H1 (cell line): ENCODE measurements at regions not wholly inside any gene's neighbourhood (a gene's known extent, or its start where the extent isn't known, plus 50 kb on each side); places are given as distances from the start of the nearest gene placed in this dataset.

Source experiments
- ATF3 ChIP-seq: IDR thresholded peaks from 2 replicates; pipeline ENCODE4 v1.6.1; 2011; ENCODE audit warnings: low read depth, mild to moderate bottlenecking, low read length; ENCODE audit not compliant: insufficient read depth
- BRCA1 ChIP-seq: IDR thresholded peaks from 2 replicates; pipeline ENCODE4 v1.6.1; 2012; ENCODE audit warnings: low read depth, low read length, improper control_type of control experiment
- CTCF ChIP-seq, 3 experiments: IDR thresholded peaks; 1 replicate in 2 of 3; 2 replicates in 1 of 3; pipeline versions ENCODE4 v1.5.1 to v1.6.1; 2011; ENCODE audit warnings: low read length in 3 of 3, mild to moderate bottlenecking in 3 of 3, inconsistent platforms in 2 of 3, low read depth in 1 of 3, moderate library complexity in 1 of 3; ENCODE audit not compliant: insufficient read depth in 1 of 3; ENCODE audit errors: control extremely low read depth in 1 of 3
- KDM1A ChIP-seq: fragments of 200-600, 300-600 bp; sonication (generic); IDR thresholded peaks from 2 replicates; pipeline ENCODE4 v1.7.1; 2016; ENCODE audit warnings: mild to moderate bottlenecking, low read length, borderline replicate concordance
- NANOG ChIP-seq: IDR thresholded peaks from 2 replicates; pipeline ENCODE4 v1.6.1; 2011; ENCODE audit warnings: low read length, low read depth, mild to moderate bottlenecking, inconsistent platforms; ENCODE audit not compliant: insufficient read depth, poor library complexity, severe bottlenecking
- POLR2A ChIP-seq, 2 experiments: IDR thresholded peaks; 1 replicate in 1 of 2; 2 replicates in 1 of 2; pipeline ENCODE4 v1.6.1; 2011; ENCODE audit warnings: low read depth in 2 of 2, low read length in 2 of 2, mild to moderate bottlenecking in 2 of 2; ENCODE audit errors: control extremely low read depth in 1 of 2
- USF2 ChIP-seq: IDR thresholded peaks from 2 replicates; pipeline ENCODE4 v1.6.1; 2011; ENCODE audit warnings: low read length, improper control_type of control experiment
- ZNF274 ChIP-seq: IDR thresholded peaks from 2 replicates; pipeline ENCODE4 v1.7.0; 2012; ENCODE audit warnings: low read length, borderline replicate concordance; ENCODE audit errors: extremely low read depth

GRCh38 chr2:42933824-42934254, 141.5 kb upstream of the HAAO start:
- no peak for TF ChIP-seq ATF3
- no peak for TF ChIP-seq NANOG
- TF ChIP-seq BRCA1, result no peak
- no peak for TF ChIP-seq CTCF (IDR thresholded peaks at IDR 0.05; ENCODE audit: control extremely low read depth in 1 of 3, insufficient read depth in 1 of 3, low read depth in 1 of 3, low read length in 3 of 3)
- TF ChIP-seq USF2, result no peak
- TF ChIP-seq POLR2A (IDR thresholded peaks at IDR 0.05; ENCODE audit: control extremely low read depth in 1 of 2, low read depth in 2 of 2, low read length in 2 of 2), result no peak
- TF ChIP-seq ZNF274, result no peak
- TF ChIP-seq KDM1A, result no peak
